ENCODE measurements at regions not wholly inside any gene's neighbourhood (a gene's known extent, or its start where the extent isn't known, plus 50 kb on each side); places are given as distances from the start of the nearest gene placed in this dataset.

- TF ChIP-seq CSDC2 (CRISPR knock-in tag; IDR thresholded peaks at IDR 0.05) (no peak), BACH2 (CRISPR knock-in tag; IDR thresholded peaks at IDR 0.05; ENCODE audit: borderline replicate concordance) (no peak), ZFP3 (CRISPR knock-in tag; IDR thresholded peaks at IDR 0.05) (no peak), ZFP30 (CRISPR knock-in tag; IDR thresholded peaks at IDR 0.05) (no peak), ISL1 (CRISPR knock-in tag; IDR thresholded peaks at IDR 0.05) (no peak), TSHZ2 (CRISPR knock-in tag; IDR thresholded peaks at IDR 0.05) (no peak)
- TF ChIP-seq, protein P1, sequence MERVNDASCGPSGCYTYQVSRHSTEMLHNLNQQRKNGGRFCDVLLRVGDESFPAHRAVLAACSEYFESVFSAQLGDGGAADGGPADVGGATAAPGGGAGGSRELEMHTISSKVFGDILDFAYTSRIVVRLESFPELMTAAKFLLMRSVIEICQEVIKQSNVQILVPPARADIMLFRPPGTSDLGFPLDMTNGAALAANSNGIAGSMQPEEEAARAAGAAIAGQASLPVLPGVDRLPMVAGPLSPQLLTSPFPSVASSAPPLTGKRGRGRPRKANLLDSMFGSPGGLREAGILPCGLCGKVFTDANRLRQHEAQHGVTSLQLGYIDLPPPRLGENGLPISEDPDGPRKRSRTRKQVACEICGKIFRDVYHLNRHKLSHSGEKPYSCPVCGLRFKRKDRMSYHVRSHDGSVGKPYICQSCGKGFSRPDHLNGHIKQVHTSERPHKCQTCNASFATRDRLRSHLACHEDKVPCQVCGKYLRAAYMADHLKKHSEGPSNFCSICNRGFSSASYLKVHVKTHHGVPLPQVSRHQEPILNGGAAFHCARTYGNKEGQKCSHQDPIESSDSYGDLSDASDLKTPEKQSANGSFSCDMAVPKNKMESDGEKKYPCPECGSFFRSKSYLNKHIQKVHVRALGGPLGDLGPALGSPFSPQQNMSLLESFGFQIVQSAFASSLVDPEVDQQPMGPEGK (CRISPR knock-in tag; IDR thresholded peaks at IDR 0.05; ENCODE audit: borderline replicate concordance): no peak
Observed at GRCh38 chr10:44042926-44043602, 341.8 kb downstream of the CXCL12 start.

All from SK-N-SH treated with all-trans-retinoic acid at 6 μM for 48 hours (cell line).